ENCODE measurements at regions not wholly inside any gene's neighbourhood (a gene's known extent, or its start where the extent isn't known, plus 50 kb on each side); places are given as distances from the start of the nearest gene placed in this dataset.

DNA sequence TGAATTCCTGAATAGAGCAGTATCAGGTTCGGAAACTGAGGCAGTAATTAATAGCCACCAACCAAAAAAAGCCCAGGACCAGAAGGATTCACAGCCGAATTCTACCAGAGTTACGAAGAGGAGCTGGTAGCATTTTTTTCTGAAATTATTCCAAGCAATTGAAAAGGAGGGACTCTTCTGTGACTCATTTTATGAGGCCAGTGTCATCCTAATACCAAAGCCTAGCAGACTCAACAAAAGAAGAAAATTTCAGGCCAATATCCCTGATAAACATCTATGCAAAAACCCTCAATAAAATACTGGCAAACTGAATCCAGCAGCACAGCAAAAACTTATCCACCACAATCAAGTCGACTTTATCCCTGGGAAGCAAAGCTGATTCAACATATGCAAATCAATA lies 202.3 kb upstream of the SLC16A7 start:
- 15% methylated on average over 4 of the region's 4 CpGs for WGBS (ENCODE audit: missing lambda C conversion rate)
- Histone ChIP-seq H3K4me1 (no peaks in the 10 kb centered on the region), H3K27ac (no peak overlapping the region), H3K4me2 (no peak overlapping the region), H3K9me3 (no peaks in the 10 kb centered on the region), H3K4me3 (no peak overlapping the region)
- no peak for FAIRE-seq
- TF ChIP-seq HES2 (IDR thresholded peaks at IDR 0.05) (no peak), PBX3 (IDR thresholded peaks at IDR 0.05) (no peak), NFE2L2 (conservative IDR thresholded peaks at IDR 0.05; ENCODE audit: low read length) (no peak)
- no peak for DNase-seq (ENCODE audit: low read depth in 1 of 2, low spot score in 1 of 2)
- POLR2A ChIA-PET: no interaction called here
- no peak for ATAC-seq
- CTCF ChIA-PET: no interaction called here

DNA sequence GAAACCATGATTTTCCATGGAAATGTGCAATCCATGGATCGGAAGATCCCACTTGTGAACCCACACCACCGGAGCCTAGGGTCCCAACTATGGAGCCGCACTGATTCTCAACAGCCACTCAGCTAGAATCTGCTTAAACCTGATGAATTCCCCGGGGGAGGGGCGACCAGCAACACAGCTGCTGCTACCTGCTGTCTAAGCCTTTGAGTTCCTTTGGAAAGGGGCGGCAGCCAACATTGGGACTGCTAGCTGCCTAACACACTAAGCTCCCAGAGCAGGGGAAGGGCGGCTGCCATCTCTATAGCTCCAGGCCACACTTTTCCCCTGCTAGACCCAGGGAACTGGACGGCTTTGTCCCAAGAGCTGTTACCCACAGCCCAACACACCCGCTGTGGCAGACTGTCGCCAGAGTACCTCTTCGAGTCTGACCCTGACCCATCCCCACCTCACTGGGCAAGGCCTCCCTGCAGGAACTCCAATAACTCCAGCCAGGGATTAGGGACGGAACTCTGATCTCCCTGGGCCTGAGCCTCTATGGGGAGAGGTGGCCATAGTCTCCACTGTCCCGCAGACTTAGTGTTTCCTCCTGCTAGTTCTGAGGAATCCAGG lies 205.8 kb upstream of the SLC16A7 start:
- ChIA-PET CTCF (interaction anchor here (0.6 kb wide), 1 partner anchor 594 kb away, joined by 3 read pairs; no protein-coding TSS in a partner anchor), POLR2A (no interaction called here)
- WGBS (ENCODE audit: missing lambda C conversion rate): 62% methylated on average over 13 of the region's 13 CpGs
- DNase-seq (ENCODE audit: low read depth in 1 of 2, low spot score in 1 of 2) (no peak), ATAC-seq (no peak), FAIRE-seq (no peak)
- no peaks in the 10 kb centered on the region for H3K9me3 ChIP-seq
- TF ChIP-seq, protein P1, sequence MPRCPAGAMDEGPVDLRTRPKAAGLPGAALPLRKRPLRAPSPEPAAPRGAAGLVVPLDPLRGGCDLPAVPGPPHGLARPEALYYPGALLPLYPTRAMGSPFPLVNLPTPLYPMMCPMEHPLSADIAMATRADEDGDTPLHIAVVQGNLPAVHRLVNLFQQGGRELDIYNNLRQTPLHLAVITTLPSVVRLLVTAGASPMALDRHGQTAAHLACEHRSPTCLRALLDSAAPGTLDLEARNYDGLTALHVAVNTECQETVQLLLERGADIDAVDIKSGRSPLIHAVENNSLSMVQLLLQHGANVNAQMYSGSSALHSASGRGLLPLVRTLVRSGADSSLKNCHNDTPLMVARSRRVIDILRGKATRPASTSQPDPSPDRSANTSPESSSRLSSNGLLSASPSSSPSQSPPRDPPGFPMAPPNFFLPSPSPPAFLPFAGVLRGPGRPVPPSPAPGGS (IDR thresholded peaks at IDR 0.05): no peak
- TF ChIP-seq ELK1 (IDR thresholded peaks at IDR 0.05; ENCODE audit: low read depth, low read length): no peak
- H3K27ac ChIP-seq: no peak overlapping the region
- no peaks in the 10 kb centered on the region for H3K4me1 ChIP-seq
- H3K4me3 ChIP-seq: no peak overlapping the region
- H3K4me2 ChIP-seq: no peak overlapping the region

DNA sequence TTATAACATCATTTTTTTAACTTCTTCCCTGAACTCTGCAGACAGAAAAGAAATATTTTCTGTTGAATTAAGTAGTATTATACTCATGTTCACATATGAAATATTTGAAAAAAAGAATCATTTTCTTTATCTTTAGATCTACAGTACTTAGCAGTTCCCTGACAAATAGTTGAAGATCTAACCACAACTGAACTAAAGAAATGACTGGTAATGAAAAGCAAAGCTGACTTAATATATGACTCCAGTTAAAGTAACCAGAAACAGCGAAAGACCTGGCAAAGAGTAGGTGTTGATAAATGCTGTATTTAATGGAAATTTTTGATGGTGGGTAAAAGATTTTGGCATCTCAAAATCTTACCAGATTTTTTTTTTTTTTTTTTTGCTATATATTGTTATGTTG lies 207.1 kb upstream of the SLC16A7 start:
- TF ChIP-seq FOSB (CRISPR knock-in tag; IDR thresholded peaks at IDR 0.05) (no peak), ZFP36 (IDR thresholded peaks at IDR 0.05; ENCODE audit: borderline replicate concordance, partially characterized antibody) (no peak), RNF2 (IDR thresholded peaks at IDR 0.05; ENCODE audit: borderline replicate concordance, low read depth) (no peak), MYC (IDR thresholded peaks at IDR 0.05; ENCODE audit: borderline replicate concordance, low read length) (no peak), PHF8 (IDR thresholded peaks at IDR 0.05; ENCODE audit: borderline replicate concordance, low read depth) (no peak)
- TF ChIP-seq, protein P2, sequence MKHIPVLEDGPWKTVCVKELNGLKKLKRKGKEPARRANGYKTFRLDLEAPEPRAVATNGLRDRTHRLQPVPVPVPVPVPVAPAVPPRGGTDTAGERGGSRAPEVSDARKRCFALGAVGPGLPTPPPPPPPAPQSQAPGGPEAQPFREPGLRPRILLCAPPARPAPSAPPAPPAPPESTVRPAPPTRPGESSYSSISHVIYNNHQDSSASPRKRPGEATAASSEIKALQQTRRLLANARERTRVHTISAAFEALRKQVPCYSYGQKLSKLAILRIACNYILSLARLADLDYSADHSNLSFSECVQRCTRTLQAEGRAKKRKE (CRISPR knock-in tag; IDR thresholded peaks at IDR 0.05; ENCODE audit: low read depth): no peak
- TF ChIP-seq, protein P3, sequence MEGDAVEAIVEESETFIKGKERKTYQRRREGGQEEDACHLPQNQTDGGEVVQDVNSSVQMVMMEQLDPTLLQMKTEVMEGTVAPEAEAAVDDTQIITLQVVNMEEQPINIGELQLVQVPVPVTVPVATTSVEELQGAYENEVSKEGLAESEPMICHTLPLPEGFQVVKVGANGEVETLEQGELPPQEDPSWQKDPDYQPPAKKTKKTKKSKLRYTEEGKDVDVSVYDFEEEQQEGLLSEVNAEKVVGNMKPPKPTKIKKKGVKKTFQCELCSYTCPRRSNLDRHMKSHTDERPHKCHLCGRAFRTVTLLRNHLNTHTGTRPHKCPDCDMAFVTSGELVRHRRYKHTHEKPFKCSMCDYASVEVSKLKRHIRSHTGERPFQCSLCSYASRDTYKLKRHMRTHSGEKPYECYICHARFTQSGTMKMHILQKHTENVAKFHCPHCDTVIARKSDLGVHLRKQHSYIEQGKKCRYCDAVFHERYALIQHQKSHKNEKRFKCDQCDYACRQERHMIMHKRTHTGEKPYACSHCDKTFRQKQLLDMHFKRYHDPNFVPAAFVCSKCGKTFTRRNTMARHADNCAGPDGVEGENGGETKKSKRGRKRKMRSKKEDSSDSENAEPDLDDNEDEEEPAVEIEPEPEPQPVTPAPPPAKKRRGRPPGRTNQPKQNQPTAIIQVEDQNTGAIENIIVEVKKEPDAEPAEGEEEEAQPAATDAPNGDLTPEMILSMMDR (IDR thresholded peaks at IDR 0.05): no peak
- Histone ChIP-seq H3K4me3 (no peak overlapping the region), H3K4me1 (no peaks in the 10 kb centered on the region), H3K9me3 (no peaks in the 10 kb centered on the region), H3K27ac (no peak overlapping the region), H3K4me2 (no peak overlapping the region)
- no peak for FAIRE-seq
- DNase-seq (ENCODE audit: low read depth in 1 of 2, low spot score in 1 of 2): no peak
- ChIA-PET POLR2A (no interaction called here), CTCF (interaction anchor here (0.6 kb wide), 1 partner anchor 17 kb away, joined by 4 read pairs; no protein-coding TSS in a partner anchor)
- ATAC-seq: no peak
- WGBS (ENCODE audit: missing lambda C conversion rate): 40% methylated on average over 1 of the region's 1 CpG

Measured in A549 (cell line).